GM18951 (cell line): ENCODE measurements at regions not wholly inside any gene's neighbourhood (a gene's known extent, or its start where the extent isn't known, plus 50 kb on each side); places are given as distances from the start of the nearest gene placed in this dataset.
"Not testable (repeated sequence)": the region's sequence is repeated elsewhere in the genome, so short reads cannot be mapped to it uniquely, and the experiment has no call there.

ENCODE experiments used
- POLR2A ChIP-seq: IDR thresholded peaks from 4 replicates; pipeline ENCODE4 v1.6.1; 2011; ENCODE audit warnings: mild to moderate bottlenecking; ENCODE audit not compliant: insufficient read length, insufficient read depth; ENCODE audit errors: extremely low read depth
- in situ Hi-C: fragments of 300-500 bp; cut with MboI; formaldehyde crosslinking; loops from one replicate; pipeline ENCODE4 v1.12.0; 2022; ENCODE audit warnings: low sequenced_read_pairs, mixed read lengths, inconsistent platforms; ENCODE audit not compliant: unreplicated experiment

DNA sequence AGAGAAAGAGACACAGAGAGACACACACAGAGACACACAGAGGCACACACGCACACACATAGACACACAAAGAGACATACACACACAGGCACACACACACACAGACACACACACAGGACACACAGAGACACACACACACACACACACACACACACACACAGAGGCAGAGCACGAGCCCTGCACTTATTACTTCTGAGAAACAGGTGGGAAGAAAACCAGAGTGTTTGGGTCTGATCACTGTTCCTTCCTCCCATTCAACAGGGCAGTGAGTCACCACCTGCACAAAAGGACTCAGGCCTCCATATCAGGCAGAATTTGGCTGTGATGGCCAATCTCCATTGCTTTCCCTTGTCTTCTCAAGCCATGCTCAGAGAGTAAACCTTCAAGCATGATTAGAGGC is 285.0 kb downstream of the ANAPC1 start:
- in situ Hi-C loops = not testable (repeated sequence)

- in situ Hi-C loops = not testable (repeated sequence)
These were observed 281.7 kb downstream of the ANAPC1 start for GRCh38 chr2:111602259-111602658.

DNA sequence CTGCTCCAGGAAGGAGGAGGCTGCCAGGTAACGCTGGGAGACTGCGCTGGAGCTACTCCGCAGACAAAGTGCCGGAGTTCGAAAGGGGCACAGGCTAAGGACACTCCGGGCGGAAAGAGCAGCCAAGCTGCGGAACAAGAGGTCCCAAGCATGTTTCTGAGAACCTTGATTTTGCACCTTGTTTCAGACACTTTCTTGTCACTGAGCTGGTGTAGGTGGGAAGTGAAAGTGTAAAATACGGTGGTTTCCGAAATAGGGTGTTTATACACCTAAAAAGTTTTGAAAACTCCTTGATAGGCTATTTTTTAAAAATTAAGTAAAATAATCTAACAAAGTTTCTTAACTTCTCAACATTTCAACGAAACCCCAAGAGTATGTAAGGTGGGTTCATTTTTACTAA is 278.2 kb downstream of the ANAPC1 start:
- in situ Hi-C loops = not testable (repeated sequence)

GRCh38 chr2:111606632-111607031 is 277.4 kb downstream of the ANAPC1 start:
- in situ Hi-C loops = not testable (repeated sequence)

DNA sequence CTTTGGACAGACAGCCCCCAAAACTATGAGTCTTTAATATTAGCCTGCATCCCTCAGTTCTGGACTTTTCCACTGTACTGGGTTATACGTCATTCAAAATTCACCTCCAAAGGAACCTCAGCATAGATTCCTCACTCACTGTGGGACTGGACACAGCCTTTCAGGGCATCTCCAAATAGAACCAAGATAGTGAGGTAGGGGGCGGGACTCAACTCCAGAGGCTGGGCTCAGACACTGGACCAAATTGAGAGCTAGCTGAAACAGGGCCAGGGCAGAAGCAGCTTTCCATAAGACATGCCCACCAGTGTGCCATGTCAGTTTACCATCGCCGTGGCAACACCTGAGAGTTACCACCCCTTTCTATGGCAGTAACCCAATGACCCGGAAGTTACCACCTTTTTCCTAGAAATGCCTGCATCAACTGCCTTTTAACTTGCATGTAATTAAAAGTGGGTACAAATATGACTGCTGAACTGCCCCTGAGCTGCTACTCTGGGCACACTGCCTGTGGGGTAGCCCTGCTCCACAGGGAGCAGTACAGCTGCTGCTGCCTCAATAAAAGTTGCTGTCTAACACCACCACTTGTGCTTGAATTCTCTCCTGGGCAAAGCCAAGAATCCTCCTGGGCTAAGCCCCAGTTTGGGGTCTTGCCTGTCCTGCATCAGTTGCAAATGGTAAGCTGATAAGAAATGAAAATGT is 274.7 kb downstream of the ANAPC1 start:
- in situ Hi-C loops = not testable (repeated sequence)

DNA sequence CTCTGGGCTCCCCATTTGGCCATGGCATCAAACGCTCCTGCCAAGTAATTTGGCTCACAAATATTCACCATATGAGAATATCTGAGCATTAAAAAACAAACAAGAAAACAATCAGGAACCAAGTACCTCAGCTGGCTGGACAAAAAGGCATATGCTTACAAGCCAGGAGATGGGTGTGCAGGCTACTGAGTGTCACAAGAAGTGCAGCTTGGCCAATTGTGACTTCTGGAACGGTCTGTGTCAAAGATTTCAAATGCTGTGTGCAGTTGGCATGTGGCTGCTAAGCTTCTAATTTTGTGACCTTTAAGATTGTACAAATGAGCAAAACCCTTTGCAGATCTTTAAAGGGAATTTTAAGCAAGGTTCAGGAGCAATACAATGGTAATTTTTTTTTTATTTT is 274.0 kb downstream of the ANAPC1 start:
- in situ Hi-C loops = not testable (repeated sequence)

GRCh38 chr2:111616651-111617218 is 267.3 kb downstream of the ANAPC1 start:
- in situ Hi-C loops = no loop called here
- no peak for TF ChIP-seq POLR2A

DNA sequence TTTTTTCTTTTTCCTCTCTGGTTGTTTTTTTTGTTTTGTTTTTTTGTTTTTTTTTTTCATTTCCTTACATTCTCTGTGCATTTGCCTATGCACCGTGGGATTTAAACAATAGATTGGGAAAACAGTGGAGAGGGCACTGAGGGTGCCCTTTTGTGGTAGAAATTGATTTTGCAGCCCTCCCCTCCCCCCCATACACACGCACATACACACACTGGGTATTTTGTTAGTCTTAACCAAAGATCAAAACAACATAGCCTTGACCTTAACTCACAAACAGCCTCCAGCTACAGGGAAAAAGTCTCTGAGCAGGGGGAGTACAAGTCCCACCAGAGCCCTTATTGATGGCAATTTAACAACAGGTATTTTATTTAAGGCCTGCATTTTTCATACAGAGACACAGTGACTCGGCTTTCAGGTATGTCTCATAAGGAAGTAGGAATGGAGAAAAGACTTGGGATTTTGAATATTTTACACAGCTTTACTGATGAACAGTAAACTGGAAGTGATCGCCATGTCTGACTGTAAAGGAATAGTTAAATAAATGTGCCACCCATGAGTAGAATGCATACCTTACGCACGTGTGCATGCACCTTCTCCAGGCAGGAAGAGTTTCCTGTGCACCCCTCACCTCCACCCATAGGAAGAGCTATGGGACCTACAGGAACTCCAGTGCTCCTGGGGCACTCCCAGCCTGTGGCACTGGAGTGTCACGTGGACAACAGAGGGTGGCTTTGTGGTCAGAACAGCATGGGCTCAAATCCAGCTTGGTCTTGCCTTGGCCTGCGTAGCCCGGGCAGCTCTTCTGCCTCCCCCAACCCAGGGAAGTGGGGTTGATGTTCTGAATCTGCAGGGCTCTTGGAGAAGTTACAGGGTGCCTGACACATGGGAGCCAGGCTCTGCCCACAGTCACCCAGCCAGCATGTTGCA is 266.4 kb downstream of the ANAPC1 start:
- no peak for TF ChIP-seq POLR2A
- in situ Hi-C loops = no loop called here

DNA sequence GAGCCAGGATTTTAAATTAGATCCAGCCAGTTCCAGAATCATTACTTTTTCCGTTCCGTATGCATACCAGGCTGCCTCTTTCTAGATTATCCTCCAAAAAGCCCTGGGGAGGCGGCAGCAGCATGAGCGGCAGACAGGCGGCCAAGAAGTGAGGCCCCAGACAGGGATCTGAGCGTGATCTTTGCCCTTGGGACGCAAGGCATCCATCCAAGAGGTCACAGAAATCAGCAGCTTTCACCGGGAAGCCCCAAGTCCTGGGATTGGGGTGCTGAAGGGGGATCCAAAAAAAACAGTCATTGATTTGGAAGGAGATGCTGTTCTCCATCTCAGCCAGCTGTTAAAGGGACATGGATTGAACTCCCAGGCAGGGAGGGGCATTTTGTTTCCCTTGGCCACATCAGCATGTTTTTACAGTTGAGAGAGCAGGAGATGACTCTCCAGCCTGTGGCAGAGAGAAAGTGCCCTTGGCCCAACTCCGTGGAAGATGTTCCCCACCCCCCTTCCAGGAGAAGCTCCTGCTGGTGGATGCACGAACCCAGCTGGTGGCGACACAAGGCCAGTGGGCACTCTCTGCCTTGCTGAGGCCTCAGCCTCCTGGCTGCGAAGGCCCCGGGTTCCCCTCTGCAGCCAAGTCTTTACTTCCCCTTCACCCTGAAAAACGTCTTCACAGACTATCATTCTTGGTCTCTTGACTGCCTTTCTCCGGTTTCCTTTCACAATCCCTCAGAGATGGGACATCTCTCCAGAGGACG is 265.6 kb downstream of the ANAPC1 start:
- TF ChIP-seq POLR2A = no peak
- in situ Hi-C loops = no loop called here

DNA sequence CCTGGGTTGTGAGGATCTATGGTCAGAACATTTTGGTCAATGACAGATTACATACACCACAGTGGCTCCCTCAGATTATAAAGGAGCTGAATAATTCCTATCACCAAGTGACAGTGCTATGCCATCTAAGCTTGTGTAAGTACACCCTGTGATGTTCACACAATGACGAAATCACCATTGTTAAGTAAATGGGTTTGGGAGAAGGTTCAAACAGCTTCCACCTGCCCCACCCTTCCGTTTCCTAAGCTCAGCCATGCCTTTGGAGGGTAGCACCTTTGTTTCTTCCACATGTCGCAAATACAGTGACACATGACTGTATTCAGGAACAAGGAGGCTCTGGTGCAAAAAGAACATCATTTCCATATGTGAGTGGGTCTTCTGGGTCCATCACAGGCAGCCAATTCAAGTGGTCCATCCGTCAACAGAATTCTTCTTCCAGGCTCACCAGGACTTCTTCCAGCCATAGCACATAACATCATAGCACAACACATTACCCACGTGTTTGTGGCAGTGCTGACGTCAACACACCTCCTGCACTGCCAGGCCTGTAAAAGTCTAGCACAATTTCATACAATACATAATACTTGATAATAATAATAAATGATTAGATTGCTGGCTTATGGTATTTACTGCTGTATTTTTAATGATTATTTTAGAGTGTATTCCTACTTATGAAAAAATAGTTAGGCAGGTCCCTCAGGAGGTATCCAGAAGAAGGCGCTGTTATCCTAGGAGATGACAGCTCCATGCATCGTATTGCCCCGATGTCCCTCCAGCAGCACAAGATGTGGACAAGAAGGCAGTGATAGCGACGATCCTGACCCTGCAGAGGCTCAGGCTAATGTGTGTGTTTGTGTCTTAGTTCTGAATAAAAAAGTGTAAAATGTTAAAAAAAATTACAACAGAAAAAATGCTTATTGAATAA is 264.8 kb downstream of the ANAPC1 start:
- TF ChIP-seq POLR2A = no peak
- in situ Hi-C loops = no loop called here

DNA sequence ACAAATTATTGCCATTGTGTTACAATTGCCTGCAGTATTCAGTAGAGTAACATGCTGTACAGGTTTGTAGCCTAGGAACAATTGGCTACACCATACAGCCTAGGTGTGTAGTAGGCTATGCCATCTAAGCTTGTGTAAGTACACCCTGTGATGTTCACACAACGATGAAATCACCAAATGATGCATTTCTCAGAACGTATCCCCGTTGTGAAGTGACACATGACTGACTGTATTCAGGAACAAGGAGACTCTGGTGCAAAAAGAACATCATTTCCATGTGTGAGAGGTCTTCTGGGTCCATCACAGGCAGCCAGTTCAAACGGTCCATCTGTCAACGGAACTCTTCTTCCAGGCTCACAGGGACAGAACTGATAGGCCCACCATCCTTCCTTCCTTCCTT is 263.7 kb downstream of the ANAPC1 start:
- in situ Hi-C loops = no loop called here
- no peak for TF ChIP-seq POLR2A

DNA sequence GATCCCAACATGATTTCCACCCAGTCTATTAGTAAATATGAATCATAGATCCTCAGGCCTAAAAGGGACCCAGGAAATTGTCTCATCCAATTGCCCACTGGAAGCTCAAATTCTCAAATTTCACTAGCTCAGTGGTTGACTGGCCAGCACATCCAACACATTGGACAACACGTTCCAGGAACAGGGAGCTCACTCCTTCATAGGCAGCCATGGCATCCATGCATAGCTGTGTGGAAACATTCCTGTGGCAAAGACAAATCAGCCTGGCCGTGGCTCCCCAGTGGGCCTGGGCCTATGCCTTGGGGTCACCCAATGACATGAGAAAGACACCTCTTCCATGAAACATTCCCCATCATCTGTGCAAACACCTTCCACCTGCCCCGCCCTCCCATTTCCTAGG is 261.1 kb downstream of the ANAPC1 start:
- TF ChIP-seq POLR2A = no peak
- in situ Hi-C loops = no loop called here

DNA sequence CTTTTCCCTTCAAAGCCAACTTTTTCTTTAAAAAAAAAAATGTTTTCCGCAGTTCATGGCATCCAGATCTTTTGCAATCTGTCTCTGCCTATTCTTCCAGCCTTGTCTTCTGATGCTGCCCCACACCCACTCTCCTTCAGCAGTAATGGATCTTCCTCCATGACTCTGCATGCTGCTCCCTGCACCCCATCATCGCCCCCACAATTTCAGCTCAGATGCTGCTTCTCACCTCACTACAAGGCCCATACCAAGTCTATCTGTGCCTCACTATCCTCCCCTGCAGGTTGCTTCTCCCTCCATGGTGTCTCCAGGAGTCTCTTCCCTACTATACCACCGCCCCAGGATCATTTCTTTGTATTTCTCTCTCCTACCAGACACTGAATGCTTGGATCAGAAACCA is 260.6 kb downstream of the ANAPC1 start:
- TF ChIP-seq POLR2A = no peak
- in situ Hi-C loops = no loop called here
